ENCODE measurements at regions not wholly inside any gene's neighbourhood (a gene's known extent, or its start where the extent isn't known, plus 50 kb on each side); places are given as distances from the start of the nearest gene placed in this dataset.

DNA sequence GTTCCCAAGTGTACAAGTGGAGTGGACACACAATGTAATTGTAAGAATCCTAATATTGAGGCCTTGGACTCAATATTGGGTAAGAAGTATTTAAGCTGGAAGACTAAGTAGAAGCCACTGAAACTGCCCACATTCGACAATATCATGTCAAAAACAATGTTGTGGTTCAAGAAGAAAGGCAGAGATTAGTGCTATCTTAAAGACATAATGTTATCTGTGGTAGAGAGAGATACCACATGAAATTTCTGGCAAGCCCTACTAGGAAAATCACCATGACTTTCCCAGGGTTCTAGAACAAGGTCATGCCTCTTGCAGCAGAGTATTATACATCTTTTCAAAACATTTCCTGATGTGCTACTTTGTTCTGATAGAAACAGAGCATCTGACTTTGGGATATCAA, 192.6 kb downstream of the RAP2B start:
- TF ChIP-seq, protein P1, sequence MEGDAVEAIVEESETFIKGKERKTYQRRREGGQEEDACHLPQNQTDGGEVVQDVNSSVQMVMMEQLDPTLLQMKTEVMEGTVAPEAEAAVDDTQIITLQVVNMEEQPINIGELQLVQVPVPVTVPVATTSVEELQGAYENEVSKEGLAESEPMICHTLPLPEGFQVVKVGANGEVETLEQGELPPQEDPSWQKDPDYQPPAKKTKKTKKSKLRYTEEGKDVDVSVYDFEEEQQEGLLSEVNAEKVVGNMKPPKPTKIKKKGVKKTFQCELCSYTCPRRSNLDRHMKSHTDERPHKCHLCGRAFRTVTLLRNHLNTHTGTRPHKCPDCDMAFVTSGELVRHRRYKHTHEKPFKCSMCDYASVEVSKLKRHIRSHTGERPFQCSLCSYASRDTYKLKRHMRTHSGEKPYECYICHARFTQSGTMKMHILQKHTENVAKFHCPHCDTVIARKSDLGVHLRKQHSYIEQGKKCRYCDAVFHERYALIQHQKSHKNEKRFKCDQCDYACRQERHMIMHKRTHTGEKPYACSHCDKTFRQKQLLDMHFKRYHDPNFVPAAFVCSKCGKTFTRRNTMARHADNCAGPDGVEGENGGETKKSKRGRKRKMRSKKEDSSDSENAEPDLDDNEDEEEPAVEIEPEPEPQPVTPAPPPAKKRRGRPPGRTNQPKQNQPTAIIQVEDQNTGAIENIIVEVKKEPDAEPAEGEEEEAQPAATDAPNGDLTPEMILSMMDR (IDR thresholded peaks at IDR 0.05; ENCODE audit: low read depth, low read length): no peak
- TF ChIP-seq EZH2phosphoT487 (IDR thresholded peaks at IDR 0.05; ENCODE audit: low read depth): no peak
